Suprapubic skin (tissue), 4 donors: ENCODE measurements at regions not wholly inside any gene's neighbourhood (a gene's known extent, or its start where the extent isn't known, plus 50 kb on each side); places are given as distances from the start of the nearest gene placed in this dataset.

Experiments
- CTCF ChIP-seq, 2 donors: fragments of 200-600 bp in 1 of 2; fragments of 450-650 bp in 1 of 2; sonication (generic) in 1 of 2; IDR thresholded peaks; one replicate each; pipeline ENCODE4 v1.5.1; 2016 to 2019; ENCODE audit warnings: antibody characterized with exemption in 2 of 2, mild to moderate bottlenecking in 1 of 2, moderate library complexity in 1 of 2
- POLR2A ChIP-seq, 2 donors: fragments of 450-650 bp; IDR thresholded peaks; one replicate each; pipeline ENCODE4 v1.6.1; 2017; ENCODE audit warnings: antibody characterized with exemption in 2 of 2, mild to moderate bottlenecking in 2 of 2, moderate library complexity in 2 of 2
- POLR2AphosphoS5 ChIP-seq, 3 donors: sonication (generic); formaldehyde crosslinking; IDR thresholded peaks; one replicate each; pipeline ENCODE4 v1.6.1; 2017; ENCODE audit warnings: antibody characterized with exemption in 3 of 3

GRCh38 chr4:45363931-45364330 lies 637.6 kb upstream of the GNPDA2 start:
- TF ChIP-seq CTCF (IDR thresholded peaks at IDR 0.05): no peak
- no peak for TF ChIP-seq POLR2AphosphoS5 (IDR thresholded peaks at IDR 0.05)
- no peak for TF ChIP-seq POLR2A (IDR thresholded peaks at IDR 0.05)
